Central memory CD8-positive, alpha-beta T cell (primary cell): ENCODE measurements at regions not wholly inside any gene's neighbourhood (a gene's known extent, or its start where the extent isn't known, plus 50 kb on each side); places are given as distances from the start of the nearest gene placed in this dataset.

ENCODE experiments used
- ATAC-seq: fragments of 150-1000 bp; cut with Tn5 transposase; replicated peaks from 2 replicates; pipeline ENCODE4 v1.10.0; 2022; ENCODE audit warnings: mild to moderate bottlenecking, moderate FRiP score, moderate number of reproducible peaks; ENCODE audit not compliant: poor library complexity, severe bottlenecking; ENCODE audit errors: extremely low read depth
- DNase-seq, 2 donors: peaks; one replicate each; pipeline ENCODE4 v3.0.0; 2021; ENCODE audit warnings: low spot score in 2 of 2
- H3K27ac Mint-ChIP-seq: one replicate; pipeline ENCODE4 v1.8.0; 2022; ENCODE audit warnings: low read depth, mild to moderate bottlenecking, moderate library complexity, mixed read lengths
- H3K27me3 Mint-ChIP-seq: one replicate; pipeline ENCODE4 v1.8.0; 2022; ENCODE audit warnings: mixed read lengths
- H3K36me3 Mint-ChIP-seq: one replicate; pipeline ENCODE4 v1.8.0; 2022; ENCODE audit warnings: mild to moderate bottlenecking, moderate library complexity, mixed read lengths; ENCODE audit not compliant: insufficient read depth
- H3K4me1 Mint-ChIP-seq: one replicate; pipeline ENCODE4 v1.8.0; 2022; ENCODE audit warnings: mixed read lengths
- H3K4me3 Mint-ChIP-seq: one replicate; pipeline ENCODE4 v1.8.0; 2022; ENCODE audit warnings: mild to moderate bottlenecking, moderate library complexity, mixed read lengths
- H3K9me3 Mint-ChIP-seq: one replicate; pipeline ENCODE4 v1.8.0; 2022; ENCODE audit warnings: mixed read lengths

DNA sequence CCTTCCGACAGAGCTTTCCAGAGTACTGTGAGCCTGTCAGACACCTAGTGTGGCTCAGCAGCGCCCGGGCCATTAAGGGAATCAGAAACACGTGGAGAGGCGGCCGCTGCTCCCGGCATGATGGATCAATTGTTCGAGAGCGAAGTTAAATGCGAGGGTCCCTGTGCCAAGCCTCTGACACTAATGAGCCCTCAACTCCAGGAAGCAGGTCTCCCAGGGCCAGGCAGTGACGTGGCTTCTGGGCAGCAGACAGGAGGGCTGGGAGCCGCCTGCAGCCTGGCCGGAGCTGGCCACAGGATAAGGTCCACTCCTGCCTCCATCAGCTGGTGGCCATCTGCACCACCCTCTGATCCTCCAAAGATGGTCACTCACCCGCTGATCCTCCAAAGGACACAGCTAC is 67.5 kb upstream of the CLDN14 start:
- H3K27ac Mint-ChIP-seq, result no peak overlapping the region
- peaks cover 41% of the 10 kb centered on the region for H3K27me3 Mint-ChIP-seq
- ATAC-seq (no peak), DNase-seq (no peak)
- no peaks in the 10 kb centered on the region for H3K4me1 Mint-ChIP-seq
- peaks cover 2% of the 10 kb centered on the region for H3K36me3 Mint-ChIP-seq
- H3K4me3 Mint-ChIP-seq, result no peak overlapping the region
- H3K9me3 Mint-ChIP-seq, result no peaks in the 10 kb centered on the region

DNA sequence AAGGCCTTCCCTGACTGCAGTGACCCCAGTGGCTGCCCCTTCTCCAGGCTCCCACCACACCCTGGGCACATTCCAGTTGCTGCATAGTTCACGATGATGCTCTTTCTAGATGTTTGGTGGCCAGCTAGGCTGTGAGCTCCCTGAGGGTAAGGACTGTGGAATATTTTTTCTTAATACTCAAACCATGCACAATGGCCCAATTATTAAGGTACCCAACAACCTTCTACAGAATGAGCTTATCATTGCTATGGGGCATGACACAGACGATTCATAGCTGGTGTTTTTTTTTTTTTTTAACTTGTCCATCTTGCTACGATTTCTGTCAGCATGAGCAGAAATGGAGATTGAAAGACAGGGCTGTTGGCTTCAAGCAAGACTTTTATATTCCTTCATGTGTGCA is 68.9 kb upstream of the CLDN14 start:
- Mint-ChIP-seq H3K27ac (no peak overlapping the region), H3K36me3 (no peaks in the 10 kb centered on the region), H3K4me3 (no peak overlapping the region), H3K9me3 (no peaks in the 10 kb centered on the region), H3K4me1 (no peaks in the 10 kb centered on the region), H3K27me3 (peaks cover 41% of the 10 kb centered on the region)
- ATAC-seq (no peak), DNase-seq (no peak)

GRCh38 chr21:36549470-36549869 is 69.5 kb upstream of the CLDN14 start:
- Mint-ChIP-seq H3K36me3 (no peaks in the 10 kb centered on the region), H3K9me3 (no peaks in the 10 kb centered on the region), H3K27ac (no peak overlapping the region), H3K4me3 (no peak overlapping the region), H3K4me1 (no peaks in the 10 kb centered on the region), H3K27me3 (peaks cover 42% of the 10 kb centered on the region)
- ATAC-seq, result no peak
- DNase-seq, result no peak

DNA sequence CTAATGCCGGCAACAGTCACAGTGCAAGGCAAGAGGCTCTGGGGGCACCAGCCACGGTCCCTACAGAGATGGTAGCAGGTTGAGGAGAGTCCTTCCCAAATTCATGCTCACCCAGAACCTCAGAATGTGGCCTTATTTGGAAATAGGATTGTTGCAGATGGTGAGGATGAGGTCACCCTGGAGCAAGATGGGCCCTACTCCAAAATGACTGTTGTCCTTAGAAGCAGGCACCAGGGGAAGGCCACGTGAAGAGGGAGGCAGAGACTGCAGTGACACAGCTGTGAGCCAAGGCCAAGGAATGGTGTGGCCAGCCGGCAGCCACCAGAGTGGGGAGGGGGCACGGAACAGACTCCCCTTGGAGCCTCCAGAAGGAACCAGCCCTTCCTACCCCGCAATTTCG is 70.8 kb upstream of the CLDN14 start:
- DNase-seq, result no peak
- Mint-ChIP-seq H3K27me3 (peaks cover 55% of the 10 kb centered on the region), H3K9me3 (no peaks in the 10 kb centered on the region), H3K36me3 (no peaks in the 10 kb centered on the region), H3K27ac (no peak overlapping the region), H3K4me1 (no peaks in the 10 kb centered on the region), H3K4me3 (no peak overlapping the region)
- ATAC-seq, result no peak

- no peaks in the 10 kb centered on the region for H3K36me3 Mint-ChIP-seq
- ATAC-seq, result no peak
- H3K27me3 Mint-ChIP-seq, result peaks cover 60% of the 10 kb centered on the region
- no peaks in the 10 kb centered on the region for H3K4me1 Mint-ChIP-seq
- DNase-seq, result no peak
- no peak overlapping the region for H3K4me3 Mint-ChIP-seq
- no peak overlapping the region for H3K27ac Mint-ChIP-seq
- H3K9me3 Mint-ChIP-seq, result no peaks in the 10 kb centered on the region
Observed at GRCh38 chr21:36551321-36551720, 71.4 kb upstream of the CLDN14 start.

GRCh38 chr21:36551731-36552433 is 72.0 kb upstream of the CLDN14 start:
- Mint-ChIP-seq H3K9me3 (no peaks in the 10 kb centered on the region), H3K4me3 (no peak overlapping the region), H3K36me3 (no peaks in the 10 kb centered on the region), H3K27ac (no peak overlapping the region), H3K4me1 (no peaks in the 10 kb centered on the region), H3K27me3 (peaks cover 66% of the 10 kb centered on the region)
- DNase-seq (no peak), ATAC-seq (no peak)

- Mint-ChIP-seq H3K4me1 (no peaks in the 10 kb centered on the region), H3K27ac (no peak overlapping the region), H3K9me3 (no peaks in the 10 kb centered on the region), H3K4me3 (no peak overlapping the region), H3K27me3 (peaks cover 71% of the 10 kb centered on the region), H3K36me3 (no peaks in the 10 kb centered on the region)
- no peak for DNase-seq
- ATAC-seq, result no peak
Observed at GRCh38 chr21:36552434-36552785, 72.5 kb upstream of the CLDN14 start.

GRCh38 chr21:36553406-36553805 is 73.5 kb upstream of the CLDN14 start:
- H3K4me1 Mint-ChIP-seq, result no peaks in the 10 kb centered on the region
- DNase-seq (no peak), ATAC-seq (no peak)
- H3K4me3 Mint-ChIP-seq, result no peak overlapping the region
- peaks cover 68% of the 10 kb centered on the region for H3K27me3 Mint-ChIP-seq
- no peaks in the 10 kb centered on the region for H3K36me3 Mint-ChIP-seq
- no peak overlapping the region for H3K27ac Mint-ChIP-seq
- no peaks in the 10 kb centered on the region for H3K9me3 Mint-ChIP-seq

- no peak for DNase-seq
- H3K27me3 Mint-ChIP-seq, result peaks cover 60% of the 10 kb centered on the region
- H3K27ac Mint-ChIP-seq, result no peak overlapping the region
- H3K9me3 Mint-ChIP-seq, result no peaks in the 10 kb centered on the region
- ATAC-seq, result no peak
- H3K36me3 Mint-ChIP-seq, result no peaks in the 10 kb centered on the region
- H3K4me3 Mint-ChIP-seq, result no peak overlapping the region
- no peaks in the 10 kb centered on the region for H3K4me1 Mint-ChIP-seq
Observed at GRCh38 chr21:36554411-36555157, 74.7 kb upstream of the CLDN14 start.

- no peak for DNase-seq
- H3K27me3 Mint-ChIP-seq, result peaks cover 54% of the 10 kb centered on the region
- no peak overlapping the region for H3K27ac Mint-ChIP-seq
- no peak for ATAC-seq
- H3K9me3 Mint-ChIP-seq, result no peaks in the 10 kb centered on the region
- H3K36me3 Mint-ChIP-seq, result no peaks in the 10 kb centered on the region
- H3K4me1 Mint-ChIP-seq, result no peaks in the 10 kb centered on the region
- no peak overlapping the region for H3K4me3 Mint-ChIP-seq
Observed at GRCh38 chr21:36555199-36555800, 75.4 kb upstream of the CLDN14 start.

GRCh38 chr21:36557316-36557715 is 77.4 kb upstream of the CLDN14 start:
- Mint-ChIP-seq H3K27me3 (peaks cover 51% of the 10 kb centered on the region), H3K4me3 (no peak overlapping the region), H3K9me3 (no peaks in the 10 kb centered on the region), H3K27ac (no peak overlapping the region), H3K4me1 (no peaks in the 10 kb centered on the region), H3K36me3 (no peaks in the 10 kb centered on the region)
- DNase-seq (no peak), ATAC-seq (no peak)

- H3K27me3 Mint-ChIP-seq, result peaks cover 62% of the 10 kb centered on the region
- DNase-seq (no peak), ATAC-seq (no peak)
- no peak overlapping the region for H3K4me3 Mint-ChIP-seq
- H3K36me3 Mint-ChIP-seq, result no peaks in the 10 kb centered on the region
- H3K4me1 Mint-ChIP-seq, result no peaks in the 10 kb centered on the region
- H3K27ac Mint-ChIP-seq, result no peak overlapping the region
- no peaks in the 10 kb centered on the region for H3K9me3 Mint-ChIP-seq
Observed at GRCh38 chr21:36560933-36561575, 81.1 kb upstream of the CLDN14 start.
